ENCODE measurements at regions not wholly inside any gene's neighbourhood (a gene's known extent, or its start where the extent isn't known, plus 50 kb on each side); places are given as distances from the start of the nearest gene placed in this dataset.
A peak's percentile ranks its signal among the peaks of the same experiment; 100 is the strongest.

DNA sequence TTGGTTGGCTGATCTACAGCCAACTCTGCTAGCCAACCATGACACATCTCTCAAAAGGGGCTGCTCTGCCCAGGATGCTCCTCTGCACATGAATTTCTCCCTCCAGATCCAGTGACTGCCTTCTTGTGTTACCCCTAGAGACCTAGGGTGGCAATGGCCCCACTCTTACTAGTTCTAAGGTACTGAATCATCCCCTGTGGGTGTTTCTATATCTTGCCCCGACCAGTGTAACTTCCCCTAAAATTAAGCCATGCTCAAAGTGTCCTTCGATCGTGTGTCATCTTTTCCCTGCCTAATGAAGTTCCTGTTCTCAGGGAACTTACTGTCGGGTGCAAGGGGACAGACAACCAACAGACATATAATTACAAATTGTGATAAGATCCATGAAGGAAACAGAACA lies 113.3 kb downstream of the FAM76B start:
- no peak overlapping the region for H3K4me3 ChIP-seq
- H3K27me3 ChIP-seq (ENCODE audit: insufficient read depth in 3 of 3, low read length in 2 of 3) = no peaks in the 10 kb centered on the region
- H3K27ac ChIP-seq = peak overlapping the region; percentile 34
- H3K4me1 ChIP-seq = peaks cover 16% of the 10 kb centered on the region
- H3K9me3 ChIP-seq = no peaks in the 10 kb centered on the region
- H3K36me3 ChIP-seq (ENCODE audit: insufficient read depth in 1 of 2, low read depth in 1 of 2) = no peaks in the 10 kb centered on the region
- intact Hi-C loops (cut with DNase I) = no loop called here
- ATAC-seq (no peak), DNase-seq (no peak)
- TF ChIP-seq CTCF (IDR thresholded peaks at IDR 0.05) = no peak
- WGBS, 3 donors = 70 to 79% (median 72%) methylated on average over 4 of the region's 4 CpGs

- DNase-seq (no peak), ATAC-seq (no peak)
- H3K27me3 ChIP-seq (ENCODE audit: insufficient read depth in 3 of 3, low read length in 2 of 3) = no peaks in the 10 kb centered on the region
- 11 to 25% (median 24%) methylated on average over 2 of the region's 2 CpGs for WGBS, 3 donors
- no peaks in the 10 kb centered on the region for H3K9me3 ChIP-seq
- no peak for TF ChIP-seq CTCF (IDR thresholded peaks at IDR 0.05)
- intact Hi-C loops (cut with DNase I) = no loop called here
- no peaks in the 10 kb centered on the region for H3K36me3 ChIP-seq (ENCODE audit: insufficient read depth in 1 of 2, low read depth in 1 of 2)
- H3K4me3 ChIP-seq = no peak overlapping the region
- peaks cover 10% of the 10 kb centered on the region for H3K4me1 ChIP-seq
- H3K27ac ChIP-seq = no peak overlapping the region
These were observed 114.0 kb downstream of the FAM76B start for GRCh38 chr11:95675585-95675984.

DNA sequence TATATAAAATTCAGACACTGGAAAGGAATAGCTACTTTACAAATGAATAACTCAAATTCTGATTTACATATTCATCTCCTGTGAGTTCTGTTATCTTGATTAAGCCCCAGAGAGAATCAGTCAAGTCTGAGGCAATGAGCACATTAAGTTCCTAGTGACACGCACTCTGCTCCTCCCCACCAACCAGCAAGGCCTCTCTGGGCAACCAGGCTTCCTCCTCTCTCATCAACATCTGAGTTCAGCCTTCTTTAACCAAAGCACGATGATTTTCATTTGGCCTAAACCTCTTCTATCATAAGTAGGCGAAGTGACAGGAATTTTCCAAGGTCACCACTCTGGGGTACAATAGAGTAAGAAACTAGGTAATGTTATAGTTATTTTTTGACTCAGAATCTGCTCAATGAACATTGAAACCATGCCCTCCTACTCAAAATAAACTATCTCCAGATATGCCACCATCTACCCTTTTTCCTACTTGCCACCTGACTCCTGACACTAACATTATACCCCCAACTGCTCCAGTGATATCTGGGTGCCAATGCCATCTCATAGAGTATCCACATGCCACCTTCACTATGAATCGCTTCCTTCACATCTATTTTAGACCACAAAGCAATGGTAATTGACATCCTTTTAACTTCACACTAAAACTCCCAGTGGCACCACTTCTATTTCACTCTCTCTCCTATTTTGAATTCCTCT lies 114.8 kb downstream of the FAM76B start:
- TF ChIP-seq CTCF (IDR thresholded peaks at IDR 0.05) = no peak
- intact Hi-C loops (cut with DNase I) = no loop called here
- H3K27ac ChIP-seq = peak overlapping the region; percentile 0

GRCh38 chr11:95671768-95672167 lies 117.8 kb downstream of the FAM76B start:
- H3K27me3 ChIP-seq (ENCODE audit: insufficient read depth in 3 of 3, low read length in 2 of 3) = no peaks in the 10 kb centered on the region
- intact Hi-C loops (cut with DNase I) = no loop called here
- 20 to 30% (median 21%) methylated on average over 2 of the region's 2 CpGs for WGBS, 3 donors

More for the DNA sequence above, 114.8 kb downstream of the FAM76B start:
- ATAC-seq (no peak), DNase-seq (no peak)
- Histone ChIP-seq H3K36me3 (ENCODE audit: insufficient read depth in 1 of 2, low read depth in 1 of 2) (no peaks in the 10 kb centered on the region), H3K27me3 (ENCODE audit: insufficient read depth in 3 of 3, low read length in 2 of 3) (no peaks in the 10 kb centered on the region), H3K4me3 (no peak overlapping the region), H3K9me3 (no peaks in the 10 kb centered on the region), H3K4me1 (peaks cover 3% of the 10 kb centered on the region)
- WGBS, 3 donors = 82 to 86% (median 85%) methylated on average over 4 of the region's 4 CpGs

More at GRCh38 chr11:95671768-95672167, 117.8 kb downstream of the FAM76B start:
- no peak overlapping the region for H3K27ac ChIP-seq
- H3K36me3 ChIP-seq (ENCODE audit: insufficient read depth in 1 of 2, low read depth in 1 of 2) = no peaks in the 10 kb centered on the region
- no peaks in the 10 kb centered on the region for H3K4me1 ChIP-seq
- TF ChIP-seq CTCF (IDR thresholded peaks at IDR 0.05) = no peak
- ATAC-seq (no peak), DNase-seq (no peak)
- H3K4me3 ChIP-seq = no peak overlapping the region
- no peaks in the 10 kb centered on the region for H3K9me3 ChIP-seq
